Stimulated activated CD8-positive, alpha-beta memory T cell treated with anti-CD3 and anti-CD28 coated beads, Interleukin-7, amount 100 ng/mL, for 1 hour (primary cell): ENCODE measurements at regions not wholly inside any gene's neighbourhood (a gene's known extent, or its start where the extent isn't known, plus 50 kb on each side); places are given as distances from the start of the nearest gene placed in this dataset.
"Not testable (repeated sequence)": the region's sequence is repeated elsewhere in the genome, so short reads cannot be mapped to it uniquely, and the experiment has no call there.

Experiments
- DNase-seq, 2 donors: peaks; one replicate each; pipeline ENCODE4 v3.0.0-alpha.2; 2020; ENCODE audit warnings: low read depth in 2 of 2

GRCh38 chr12:76180401-76181277 is 96.2 kb upstream of the NAP1L1 start:
- no peak for DNase-seq

GRCh38 chr12:76178452-76178851 is 94.0 kb upstream of the NAP1L1 start:
- DNase-seq, result no peak

- no peak for DNase-seq
These were observed 93.3 kb upstream of the NAP1L1 start for GRCh38 chr12:76177821-76178220.

GRCh38 chr12:76176940-76177339 is 92.5 kb upstream of the NAP1L1 start:
- DNase-seq, result no peak

- DNase-seq, result not testable (repeated sequence)
These were observed 91.5 kb upstream of the NAP1L1 start for GRCh38 chr12:76175946-76176345.

- no peak for DNase-seq
These were observed 89.3 kb upstream of the NAP1L1 start for GRCh38 chr12:76173756-76174155.

- DNase-seq, result peak; percentile 16 to 26
These were observed 74.2 kb upstream of the NAP1L1 start for GRCh38 chr12:76158518-76159321.

GRCh38 chr12:76156726-76157125 is 72.2 kb upstream of the NAP1L1 start:
- DNase-seq, result no peak

GRCh38 chr12:76156314-76156713 is 71.8 kb upstream of the NAP1L1 start:
- no peak for DNase-seq

GRCh38 chr12:76155157-76155670 is 70.7 kb upstream of the NAP1L1 start:
- DNase-seq, result no peak

GRCh38 chr12:76153616-76154015 is 69.1 kb upstream of the NAP1L1 start:
- no peak for DNase-seq

- no peak for DNase-seq
These were observed 67.8 kb upstream of the NAP1L1 start for GRCh38 chr12:76152181-76152807.

GRCh38 chr12:76144245-76144549 is 59.7 kb upstream of the NAP1L1 start:
- DNase-seq, result peak in 1 of 2 donors; percentile 5

GRCh38 chr12:76143343-76144244 is 59.1 kb upstream of the NAP1L1 start:
- DNase-seq, result no peak

- DNase-seq, result no peak
These were observed 57.8 kb upstream of the NAP1L1 start for GRCh38 chr12:76142305-76142704.

GRCh38 chr12:76138656-76139055 is 54.2 kb upstream of the NAP1L1 start:
- no peak for DNase-seq

GRCh38 chr12:76137606-76138005 is 53.1 kb upstream of the NAP1L1 start:
- DNase-seq, result no peak

GRCh38 chr12:76135456-76135855 is 51.0 kb upstream of the NAP1L1 start:
- DNase-seq, result no peak
